ENCODE measurements at regions not wholly inside any gene's neighbourhood (a gene's known extent, or its start where the extent isn't known, plus 50 kb on each side); places are given as distances from the start of the nearest gene placed in this dataset.
A peak's percentile ranks its signal among the peaks of the same experiment; 100 is the strongest.
"Not testable (repeated sequence)": the region's sequence is repeated elsewhere in the genome, so short reads cannot be mapped to it uniquely, and the experiment has no call there.

DNA sequence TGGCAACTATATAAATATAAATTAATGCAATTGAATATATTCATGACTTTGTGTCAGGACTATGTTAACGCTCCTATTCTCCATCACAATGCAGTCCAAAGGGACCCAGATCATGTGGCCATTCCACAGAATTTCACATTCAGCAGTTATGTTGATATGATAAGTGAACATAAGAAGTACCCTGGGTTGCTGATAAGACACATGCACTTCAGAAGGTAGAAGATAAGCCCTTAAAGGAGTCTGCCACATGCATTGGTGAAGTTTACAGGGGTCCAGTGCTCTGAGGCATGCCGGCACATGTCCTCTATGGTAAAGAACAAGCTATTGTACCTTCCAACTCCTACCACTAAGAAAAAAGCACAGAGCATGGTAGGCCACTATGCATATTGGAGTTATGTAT lies 76.4 kb downstream of the PHAX start:
- peak; percentile 74 for DNase-seq

DNA sequence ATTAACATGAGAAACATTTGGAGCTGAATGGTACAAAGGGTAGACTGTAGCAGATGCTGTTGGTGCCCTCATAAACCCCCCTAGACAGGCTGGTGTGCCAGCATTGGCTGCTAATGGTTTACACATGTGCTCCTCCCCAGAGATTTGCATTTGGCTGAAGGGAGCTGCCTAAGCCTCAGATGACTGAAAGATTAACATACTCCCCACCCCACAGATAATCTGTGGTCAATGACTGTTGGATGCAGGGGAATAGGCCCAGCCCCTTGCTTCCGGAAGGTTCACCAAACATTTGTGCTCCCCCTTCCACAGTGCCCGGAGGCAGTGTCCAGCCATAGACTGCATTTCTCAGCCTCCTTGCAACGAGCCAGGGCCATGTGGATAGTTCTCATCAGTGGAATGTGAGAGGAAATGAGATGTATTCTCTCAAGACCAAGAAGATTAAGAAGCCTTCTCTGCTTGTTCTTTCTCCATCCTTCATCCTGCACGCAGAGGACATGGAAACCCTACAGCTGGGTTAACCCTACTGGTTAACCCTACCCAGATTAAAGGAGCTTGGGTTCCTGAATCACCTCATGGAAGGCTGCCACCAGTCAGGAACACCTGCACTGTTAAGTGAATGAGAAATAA lies 79.6 kb downstream of the PHAX start:
- DNase-seq = peak; percentile 95

DNA sequence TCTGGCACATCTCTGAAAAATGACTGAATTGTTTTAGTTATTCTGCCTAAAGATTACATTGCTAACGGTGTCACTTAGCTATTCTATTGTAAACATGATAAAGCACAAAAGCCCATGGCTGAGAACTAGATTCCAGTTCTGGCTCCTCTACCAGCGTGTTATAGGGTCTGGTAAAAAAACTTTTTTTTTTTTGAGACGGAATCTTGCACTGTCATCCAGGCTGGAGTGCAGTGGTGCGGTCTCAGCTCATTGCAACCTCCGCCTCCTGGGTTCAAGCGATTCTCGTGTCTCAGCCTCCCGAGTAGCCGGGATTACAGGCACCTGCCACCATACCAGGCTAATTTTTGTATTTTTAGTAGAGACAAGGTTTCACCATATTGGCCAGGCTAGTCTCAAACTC lies 80.6 kb downstream of the PHAX start:
- DNase-seq = not testable (repeated sequence)

DNA sequence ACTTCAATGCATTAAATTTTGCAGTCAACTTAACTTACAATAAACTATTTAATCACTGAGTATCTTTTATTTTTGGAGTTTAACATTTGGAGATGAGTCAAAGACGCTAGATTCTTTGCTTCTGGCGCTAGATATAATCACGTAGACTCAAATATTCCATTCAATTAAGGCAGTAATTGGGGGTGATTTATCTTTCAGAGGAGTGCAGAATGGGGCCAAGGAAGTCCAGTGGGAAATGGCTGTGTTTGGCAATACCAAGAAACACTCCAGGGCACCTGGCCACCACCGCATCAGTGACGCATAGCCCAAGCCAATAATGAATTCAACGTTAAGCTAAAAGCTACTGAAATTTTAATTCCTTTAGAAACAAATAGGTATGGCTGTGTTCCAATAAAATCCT lies 81.2 kb downstream of the PHAX start:
- no peak for DNase-seq

DNA sequence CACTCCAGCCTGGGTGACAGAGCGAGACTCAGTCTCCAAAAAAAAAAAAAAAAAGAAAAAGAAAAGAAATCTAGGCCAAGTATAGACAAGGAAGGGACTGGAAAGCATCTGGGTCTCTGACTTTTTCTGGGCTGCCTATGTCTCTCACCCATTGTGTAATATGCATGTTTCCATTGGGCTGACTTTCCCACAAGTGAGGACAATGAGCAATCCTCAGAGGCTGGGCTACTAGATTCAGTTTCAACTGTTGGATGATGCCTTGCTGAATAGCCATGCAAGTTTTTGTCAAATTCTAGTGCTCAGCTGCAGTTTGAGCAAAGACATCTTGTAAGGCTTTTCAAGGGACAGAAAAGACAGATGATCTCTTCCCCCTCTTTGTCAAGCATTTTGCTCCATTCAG lies 82.1 kb downstream of the PHAX start:
- no peak for DNase-seq

DNA sequence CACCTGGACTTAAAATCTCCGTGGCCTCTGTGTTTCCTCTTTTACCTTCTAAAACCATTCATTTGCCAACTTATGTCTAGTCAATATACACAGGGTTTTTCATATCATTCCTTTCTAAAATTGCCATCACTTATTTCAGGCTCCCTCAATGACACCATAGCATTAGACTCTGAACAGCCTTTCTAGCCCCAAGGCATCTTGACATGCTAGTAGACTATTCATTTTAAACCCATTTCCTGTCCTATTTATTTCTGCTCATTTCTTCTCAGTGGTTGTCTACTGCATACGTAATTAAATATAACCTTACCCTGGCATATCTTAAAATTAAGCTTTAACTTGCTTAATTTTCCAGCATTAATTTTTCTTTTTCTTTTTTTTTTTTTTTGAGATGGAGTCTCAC lies 83.2 kb downstream of the PHAX start:
- no peak for DNase-seq

DNA sequence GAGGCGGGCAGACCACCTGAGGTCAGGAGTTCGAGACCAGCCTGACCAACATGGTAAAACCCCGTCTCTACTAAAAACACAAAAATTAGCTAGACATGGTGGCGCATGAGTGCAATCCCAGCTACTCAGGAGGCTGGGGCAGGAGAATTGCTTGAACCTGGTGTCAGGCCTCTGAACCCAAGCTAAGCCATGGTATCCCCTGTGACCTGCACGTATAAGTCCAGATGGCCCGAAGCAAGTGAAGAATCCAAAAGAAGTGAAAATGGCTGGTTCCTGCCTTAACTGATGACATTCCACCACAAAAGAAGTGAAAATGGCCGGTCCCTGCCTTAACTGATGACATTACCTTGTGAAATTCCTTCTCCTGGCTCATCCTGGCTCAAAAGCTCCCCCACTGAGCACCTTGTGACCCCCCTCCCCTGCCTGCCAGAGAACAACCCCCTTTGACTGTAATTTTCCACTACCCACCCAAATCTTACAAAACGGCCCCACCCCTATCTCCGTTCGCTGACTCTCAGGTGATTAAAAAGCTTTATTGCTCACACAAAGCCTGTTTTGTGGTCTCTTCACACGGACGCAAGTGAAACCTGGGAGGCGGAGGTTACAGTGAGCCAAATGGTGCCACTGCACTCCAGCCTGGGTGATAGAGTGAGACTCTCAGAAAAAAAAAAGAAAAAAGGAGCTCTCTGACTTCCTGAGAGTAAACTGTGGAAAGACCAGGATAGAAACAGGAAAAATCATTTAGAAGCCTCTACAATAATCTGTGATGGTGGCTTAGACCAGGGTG lies 84.1 kb downstream of the PHAX start:
- DNase-seq = not testable (repeated sequence)

DNA sequence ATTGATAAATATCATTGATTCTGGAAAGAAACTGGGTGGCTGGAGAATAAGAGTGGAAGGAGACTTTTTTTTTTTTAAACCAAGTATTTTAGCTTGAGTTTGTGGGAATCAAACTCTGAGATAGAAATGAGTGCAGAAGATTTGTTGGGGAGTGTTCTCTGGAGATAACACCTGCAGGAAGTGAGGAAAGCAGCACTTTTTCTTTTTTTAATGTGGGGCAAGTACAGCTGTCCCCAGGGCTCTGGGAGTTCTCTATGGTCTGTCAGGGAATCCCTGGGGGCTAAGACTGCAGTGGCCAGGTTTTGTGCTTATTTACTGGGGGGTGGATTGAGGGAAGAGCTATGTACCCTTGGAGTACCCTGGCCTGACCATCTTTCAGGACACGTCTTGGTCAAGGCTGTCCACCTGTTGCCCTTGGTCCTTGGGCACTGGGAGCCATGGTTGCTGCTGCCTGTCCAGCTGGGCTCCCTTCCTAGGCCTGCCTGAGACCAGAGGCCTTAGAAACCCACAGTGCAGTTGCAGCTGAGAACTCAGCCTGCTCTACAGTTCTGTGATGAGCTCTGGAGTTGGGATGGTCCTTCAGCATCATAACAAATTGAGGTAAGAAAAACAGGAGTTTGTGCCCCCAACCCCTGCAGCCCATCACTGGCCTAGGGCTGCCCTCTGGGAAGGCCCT lies 85.8 kb downstream of the PHAX start:
- peak; percentile 77 for DNase-seq

DNA sequence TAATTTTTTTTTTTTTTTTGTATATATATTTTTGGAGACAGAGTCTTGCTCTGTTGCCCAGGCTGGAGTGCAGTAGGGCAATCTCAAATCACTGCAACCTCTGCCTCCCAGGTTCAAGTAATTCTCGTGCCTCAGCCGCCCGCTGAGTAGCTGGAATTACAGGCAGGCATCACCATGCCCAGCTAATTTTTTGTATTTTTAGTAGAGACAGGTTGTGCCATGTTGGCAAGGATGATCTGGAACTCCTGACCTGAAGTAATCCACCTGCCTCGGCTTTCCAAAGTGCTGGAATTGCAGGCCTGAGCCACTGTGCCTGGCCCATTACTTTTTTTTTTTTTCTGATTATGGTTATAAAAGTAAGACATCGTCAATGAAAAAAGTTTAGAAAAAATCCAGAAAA lies 84.0 kb upstream of the LMNB1 start:
- no peak for DNase-seq

DNA sequence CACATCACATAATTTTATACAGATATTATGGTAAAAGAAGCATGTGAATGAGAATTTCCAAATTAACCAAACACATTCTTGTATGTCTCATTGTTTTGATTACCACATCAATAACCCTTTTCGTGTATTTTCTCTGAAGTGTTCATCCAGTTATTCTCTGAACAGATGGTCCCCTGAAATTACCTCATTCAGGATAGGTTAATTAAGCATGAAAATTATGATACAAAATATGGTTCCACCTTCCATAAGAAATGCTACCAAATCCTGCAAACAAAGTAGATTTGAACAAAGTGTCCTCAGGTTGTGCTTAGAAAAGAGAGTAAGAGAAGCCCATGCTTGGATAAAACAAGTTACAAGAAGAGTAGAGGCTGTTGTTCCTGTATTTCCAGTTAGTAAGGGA lies 83.1 kb upstream of the LMNB1 start:
- no peak for DNase-seq

DNA sequence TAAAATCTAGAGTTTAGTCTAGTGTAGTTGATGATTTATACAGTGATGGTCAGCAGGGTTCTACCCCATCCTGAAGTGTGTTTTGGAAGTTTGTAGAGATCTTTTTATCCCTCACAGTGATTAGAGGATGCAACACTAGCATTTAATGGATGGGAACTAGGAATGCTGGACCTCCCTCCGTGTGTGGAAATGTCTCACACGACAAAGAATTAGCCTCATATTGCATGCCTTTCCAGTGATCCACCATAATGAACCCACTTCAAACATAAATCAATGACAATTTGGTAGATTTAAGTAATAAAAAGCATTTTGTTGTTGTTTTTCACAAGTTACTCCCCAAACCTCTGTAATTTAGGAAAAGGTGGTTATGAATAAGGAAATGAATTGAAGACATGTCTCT lies 82.5 kb upstream of the LMNB1 start:
- no peak for DNase-seq

DNA sequence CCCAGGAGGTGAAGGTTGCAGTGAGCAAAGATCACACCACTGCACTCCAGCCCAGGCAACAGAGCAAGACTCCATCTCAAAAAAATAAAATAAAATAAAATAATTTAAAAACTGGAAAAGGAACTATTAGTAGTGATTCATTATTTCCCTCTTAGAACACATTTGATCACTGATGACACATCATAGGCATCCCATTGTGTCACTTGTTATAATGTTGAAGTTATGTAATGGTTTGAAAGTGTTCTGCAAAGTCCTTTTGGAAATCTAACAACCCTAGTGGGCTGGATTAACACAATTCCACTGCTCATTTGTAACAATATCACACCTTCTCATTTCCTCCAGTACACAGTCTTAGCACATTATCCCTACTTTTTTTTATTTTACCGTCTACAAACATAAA lies 81.8 kb upstream of the LMNB1 start:
- no peak for DNase-seq

DNA sequence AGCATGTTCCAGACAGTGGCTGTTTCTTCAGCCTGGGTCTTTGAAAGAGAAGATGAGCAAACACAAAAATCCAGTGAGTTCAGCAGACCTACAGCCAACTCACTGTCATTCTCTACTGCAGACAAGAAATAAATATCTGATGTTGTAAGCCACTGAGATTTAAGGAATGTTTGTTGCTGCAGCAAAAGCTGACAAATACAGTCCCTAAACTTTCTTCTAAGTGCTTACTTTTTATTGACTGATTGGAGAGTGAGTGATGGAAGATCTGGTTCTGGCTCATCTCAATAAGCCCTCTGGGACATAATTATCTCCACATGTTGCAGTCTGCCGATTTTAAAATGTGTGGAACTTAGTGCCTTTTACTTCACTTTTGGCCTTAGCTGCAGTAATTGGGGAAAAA lies 69.9 kb upstream of the LMNB1 start:
- DNase-seq = no peak

DNA sequence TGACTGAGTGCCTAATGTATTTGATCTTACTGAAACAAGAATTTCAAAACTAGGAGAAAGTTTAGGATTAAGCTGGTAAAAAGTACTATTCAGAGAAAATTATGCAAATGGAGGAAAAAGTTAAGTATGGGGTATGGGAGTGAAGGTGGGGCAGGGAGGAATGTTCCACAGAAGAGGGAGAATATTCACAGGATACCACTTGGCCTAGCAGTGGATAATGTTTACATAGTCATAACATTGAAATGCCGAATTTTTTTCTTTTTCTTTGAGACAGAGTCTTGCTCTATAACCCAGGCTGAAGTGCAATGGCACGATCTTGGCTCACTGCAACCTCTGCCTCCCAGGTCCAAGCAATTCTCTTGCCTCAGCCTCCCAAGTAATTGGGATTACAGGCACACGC lies 61.2 kb upstream of the LMNB1 start:
- no peak for DNase-seq

DNA sequence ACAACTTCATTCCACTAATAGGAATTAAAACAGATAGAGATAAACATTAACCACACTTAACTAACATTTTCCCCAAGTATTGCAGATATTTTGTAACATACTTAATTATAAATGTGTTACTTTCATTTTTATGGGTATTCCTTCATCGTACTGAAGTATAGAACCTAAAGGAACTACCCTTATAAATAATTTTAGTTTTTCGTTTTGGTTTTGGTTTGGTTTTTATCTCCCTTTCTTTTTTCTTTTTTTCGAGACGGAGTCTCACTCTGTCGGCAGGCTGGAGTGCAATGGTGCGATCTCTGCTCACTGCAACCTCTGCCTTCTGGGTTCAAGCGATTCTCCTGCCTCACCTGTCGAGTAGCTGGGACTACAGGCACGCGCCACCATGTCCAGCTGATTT lies 60.1 kb upstream of the LMNB1 start:
- DNase-seq = no peak

DNA sequence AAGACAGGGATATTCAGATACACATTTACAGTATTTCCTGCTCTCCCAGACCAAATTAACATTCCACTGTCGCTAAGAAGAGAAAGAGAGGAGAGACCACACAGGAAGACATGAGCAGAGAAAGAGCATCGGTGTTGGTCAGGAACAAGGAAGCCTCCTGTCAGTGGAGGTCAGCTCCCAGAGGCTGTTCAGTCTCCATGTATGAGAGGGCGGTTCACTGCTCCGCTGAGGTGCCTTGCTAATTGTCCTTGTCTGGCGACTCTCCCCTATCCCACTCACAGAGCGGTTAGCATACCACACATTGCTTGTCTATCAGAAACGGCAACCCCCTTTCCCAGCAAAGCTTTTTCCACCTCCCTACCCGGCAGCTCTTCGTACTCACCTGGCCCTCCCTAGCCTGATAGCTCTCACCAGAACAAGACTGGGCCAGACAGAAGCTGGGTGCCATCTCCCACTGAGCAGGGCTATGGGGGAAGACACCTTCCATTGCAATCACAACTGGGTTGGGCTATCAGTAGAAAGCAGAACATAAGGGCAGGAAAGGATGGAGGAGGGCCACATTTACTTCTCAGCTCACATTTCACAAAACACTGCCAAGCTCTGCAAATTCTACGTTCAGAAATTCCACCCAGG lies 58.6 kb upstream of the LMNB1 start:
- DNase-seq = no peak

DNA sequence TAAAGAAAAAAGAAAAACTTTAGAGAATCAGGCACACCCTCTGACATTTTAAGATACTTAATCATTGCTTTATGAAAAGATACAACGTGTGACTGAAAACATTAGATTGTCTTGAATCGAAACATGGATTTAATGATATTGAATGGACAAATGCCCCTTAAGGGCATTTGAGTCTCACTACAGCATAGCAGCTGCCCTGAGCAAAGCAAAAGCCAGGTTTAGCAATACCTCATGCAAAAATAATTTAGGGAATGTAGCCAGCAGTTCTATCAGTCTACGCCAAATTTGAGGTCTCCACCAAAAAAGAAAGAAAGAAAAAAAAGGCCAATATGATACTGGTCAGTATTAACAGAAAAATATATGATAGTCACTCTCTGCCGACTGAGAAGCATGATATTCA lies 56.6 kb upstream of the LMNB1 start:
- DNase-seq = no peak

DNA sequence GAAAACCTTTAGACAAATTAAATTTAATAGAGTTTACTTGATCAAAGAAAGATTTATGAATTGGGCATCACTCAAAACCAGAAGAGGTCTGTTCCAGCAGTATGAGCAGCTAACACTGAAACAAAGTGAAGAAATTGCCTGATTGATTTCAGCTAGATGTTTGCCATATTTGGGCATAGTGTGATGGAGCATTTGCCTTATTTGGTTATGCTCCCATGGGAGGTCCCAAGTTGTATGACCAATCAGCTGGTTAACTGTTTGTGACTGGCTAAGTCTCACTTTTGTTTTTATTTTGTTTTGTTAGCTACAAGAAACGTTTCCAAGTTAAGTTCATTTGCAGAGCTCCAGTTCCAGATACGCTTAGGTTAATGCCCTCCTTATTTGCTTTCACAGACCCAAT lies 53.3 kb upstream of the LMNB1 start:
- DNase-seq = no peak

Data from hematopoietic multipotent progenitor cell treated with erythropoietin and hydrocortisone succinate and interleukin-3 and kit ligand, for 4 days (in vitro differentiated cells).